PC-3 (cell line): ENCODE measurements at regions not wholly inside any gene's neighbourhood (a gene's known extent, or its start where the extent isn't known, plus 50 kb on each side); places are given as distances from the start of the nearest gene placed in this dataset.

Source experiments
- CTCF ChIP-seq: fragments of 300-600 bp; sonication (generic); conservative IDR thresholded peaks from 2 replicates; pipeline ENCODE4 v1.5.1; 2017; ENCODE audit warnings: antibody characterized with exemption, low read depth, mild to moderate bottlenecking, low read length
- EZH2 ChIP-seq: fragments of 300-600 bp; sonication (generic); IDR thresholded peaks from one replicate; pipeline ENCODE4 v1.6.1; 2017; ENCODE audit warnings: antibody characterized with exemption, mild to moderate bottlenecking, low read length; ENCODE audit not compliant: unreplicated experiment

DNA sequence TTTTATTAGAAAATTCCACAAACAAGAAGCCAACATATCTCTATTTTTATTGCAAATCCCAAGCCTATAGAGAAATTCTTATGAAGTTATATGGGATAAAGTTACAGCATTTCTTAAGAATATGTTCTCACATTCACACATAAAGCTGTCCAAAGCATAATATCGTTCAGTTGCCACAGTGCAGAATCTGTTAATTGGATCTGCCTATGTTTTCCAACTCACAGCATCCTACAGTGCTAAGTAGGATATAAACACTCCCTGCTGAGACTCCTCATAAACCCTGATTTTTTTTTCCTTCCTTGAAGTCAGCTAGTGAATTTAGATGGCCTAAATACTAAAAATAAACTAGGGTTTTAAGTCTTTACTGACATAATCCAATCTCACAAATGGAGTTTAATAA is 307.9 kb downstream of the PDGFC start:
- no peak for TF ChIP-seq CTCF
- TF ChIP-seq EZH2 = no peak
